ENCODE measurements at regions not wholly inside any gene's neighbourhood (a gene's known extent, or its start where the extent isn't known, plus 50 kb on each side); places are given as distances from the start of the nearest gene placed in this dataset.

GRCh38 chr11:104649002-104649401, 249.3 kb downstream of the CASP12 start:
- H3K27ac ChIP-seq = no peak overlapping the region
- peaks cover 0 to 4% of the 10 kb centered on the region in 2 donors for H3K9me3 ChIP-seq
- no peaks in the 10 kb centered on the region for H3K27me3 ChIP-seq
- DNase-seq = no peak
- no peak overlapping the region for H3K4me3 ChIP-seq
- TF ChIP-seq, protein P1, sequence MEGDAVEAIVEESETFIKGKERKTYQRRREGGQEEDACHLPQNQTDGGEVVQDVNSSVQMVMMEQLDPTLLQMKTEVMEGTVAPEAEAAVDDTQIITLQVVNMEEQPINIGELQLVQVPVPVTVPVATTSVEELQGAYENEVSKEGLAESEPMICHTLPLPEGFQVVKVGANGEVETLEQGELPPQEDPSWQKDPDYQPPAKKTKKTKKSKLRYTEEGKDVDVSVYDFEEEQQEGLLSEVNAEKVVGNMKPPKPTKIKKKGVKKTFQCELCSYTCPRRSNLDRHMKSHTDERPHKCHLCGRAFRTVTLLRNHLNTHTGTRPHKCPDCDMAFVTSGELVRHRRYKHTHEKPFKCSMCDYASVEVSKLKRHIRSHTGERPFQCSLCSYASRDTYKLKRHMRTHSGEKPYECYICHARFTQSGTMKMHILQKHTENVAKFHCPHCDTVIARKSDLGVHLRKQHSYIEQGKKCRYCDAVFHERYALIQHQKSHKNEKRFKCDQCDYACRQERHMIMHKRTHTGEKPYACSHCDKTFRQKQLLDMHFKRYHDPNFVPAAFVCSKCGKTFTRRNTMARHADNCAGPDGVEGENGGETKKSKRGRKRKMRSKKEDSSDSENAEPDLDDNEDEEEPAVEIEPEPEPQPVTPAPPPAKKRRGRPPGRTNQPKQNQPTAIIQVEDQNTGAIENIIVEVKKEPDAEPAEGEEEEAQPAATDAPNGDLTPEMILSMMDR (IDR thresholded peaks at IDR 0.05) = no peak
- intact Hi-C loops (cut with DNase I) = no loop called here
- H3K4me1 ChIP-seq = no peaks in the 10 kb centered on the region
- no peaks in the 10 kb centered on the region for H3K36me3 ChIP-seq
- no peak for ATAC-seq

DNA sequence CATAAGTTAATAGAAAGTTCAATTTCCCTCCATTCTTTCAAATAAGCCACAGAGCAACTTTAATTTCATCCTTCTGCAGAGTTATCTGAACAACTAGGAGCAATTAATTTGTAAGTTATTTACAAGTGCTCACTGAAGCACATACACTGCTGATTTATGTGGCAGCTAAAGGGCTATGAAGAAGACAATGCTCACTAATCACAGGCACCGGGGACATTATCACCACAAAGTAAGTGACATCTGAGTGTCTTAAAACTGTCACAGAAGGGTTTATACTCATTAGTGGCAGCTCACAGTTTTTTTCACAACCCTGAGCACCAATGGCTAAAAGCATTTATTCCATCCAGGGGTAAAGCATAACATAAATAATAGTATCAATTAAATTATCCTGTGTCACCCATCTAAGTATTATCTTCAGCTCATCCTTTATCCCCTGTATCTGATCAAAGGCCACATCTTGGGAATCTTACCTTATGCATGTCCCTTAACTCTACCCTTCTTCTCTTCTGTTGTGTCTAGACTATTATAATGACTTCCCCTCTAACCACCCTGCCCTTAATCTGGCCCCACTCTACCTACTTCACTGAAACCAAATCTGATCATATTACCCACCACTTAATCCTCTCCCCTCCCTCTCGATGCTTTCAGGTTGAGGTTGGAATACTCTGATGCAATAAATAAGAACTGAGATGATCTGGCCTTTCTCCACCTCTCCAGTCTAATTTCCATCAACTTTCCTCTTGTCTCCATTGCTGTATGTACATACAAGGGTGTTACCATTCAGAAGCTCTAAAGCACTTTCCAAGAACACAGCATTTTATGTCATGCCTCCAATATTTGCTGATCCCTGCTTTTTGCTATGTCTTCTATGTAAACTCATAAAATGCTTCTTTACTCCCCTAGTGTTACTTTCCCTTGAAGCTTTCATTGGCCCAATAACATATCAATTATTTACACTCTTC, 252.7 kb downstream of the CASP12 start:
- H3K27me3 ChIP-seq = no peaks in the 10 kb centered on the region
- ATAC-seq (no peak), DNase-seq (no peak)
- H3K36me3 ChIP-seq = no peaks in the 10 kb centered on the region
- no peak overlapping the region for H3K27ac ChIP-seq
- no peak overlapping the region for H3K4me3 ChIP-seq
- TF ChIP-seq, protein P1 (IDR thresholded peaks at IDR 0.05) = no peak
- H3K9me3 ChIP-seq = no peaks in the 10 kb centered on the region
- H3K4me1 ChIP-seq = no peaks in the 10 kb centered on the region
- intact Hi-C loops (cut with DNase I) = no loop called here

- no peak overlapping the region for H3K4me3 ChIP-seq
- intact Hi-C loops (cut with DNase I) = no loop called here
- no peaks in the 10 kb centered on the region for H3K27me3 ChIP-seq
- no peaks in the 10 kb centered on the region for H3K4me1 ChIP-seq
- DNase-seq = no peak
- no peaks in the 10 kb centered on the region for H3K9me3 ChIP-seq
- TF ChIP-seq, protein P1 (IDR thresholded peaks at IDR 0.05) = no peak
- H3K36me3 ChIP-seq = no peaks in the 10 kb centered on the region
- H3K27ac ChIP-seq = no peak overlapping the region
- no peak for ATAC-seq
Measured at GRCh38 chr11:104637662-104638170, 260.5 kb downstream of the CASP12 start.

- DNase-seq (no peak), ATAC-seq (no peak)
- no peak overlapping the region for H3K4me3 ChIP-seq
- no peak overlapping the region for H3K27ac ChIP-seq
- H3K9me3 ChIP-seq = no peaks in the 10 kb centered on the region
- TF ChIP-seq, protein P1 (IDR thresholded peaks at IDR 0.05) = no peak
- no peaks in the 10 kb centered on the region for H3K27me3 ChIP-seq
- H3K4me1 ChIP-seq = no peaks in the 10 kb centered on the region
- no peaks in the 10 kb centered on the region for H3K36me3 ChIP-seq
- intact Hi-C loops (cut with DNase I) = no loop called here
Measured at GRCh38 chr11:104633226-104633625, 265.0 kb downstream of the CASP12 start.

DNA sequence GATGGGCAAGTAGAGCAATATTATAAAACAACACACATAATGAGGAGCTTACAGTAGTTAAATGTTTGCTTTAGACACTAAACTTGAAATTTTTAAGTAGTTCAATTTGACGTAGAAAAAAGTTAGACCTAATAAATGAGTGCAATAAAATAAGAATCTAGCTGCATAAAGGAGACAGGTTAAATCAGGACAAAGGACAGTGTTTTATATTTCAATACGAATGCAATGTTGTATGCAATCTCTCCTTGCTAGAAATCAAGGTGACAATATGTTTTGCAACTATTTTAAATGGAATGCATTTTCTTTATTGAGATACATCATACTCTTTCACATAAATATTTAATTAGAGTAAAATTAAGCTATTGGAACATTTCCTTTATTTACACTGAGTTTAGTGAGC, 267.9 kb downstream of the CASP12 start:
- H3K27ac ChIP-seq = no peak overlapping the region
- TF ChIP-seq, protein P1 (IDR thresholded peaks at IDR 0.05) = no peak
- no peaks in the 10 kb centered on the region for H3K36me3 ChIP-seq
- DNase-seq (no peak), ATAC-seq (no peak)
- no peaks in the 10 kb centered on the region for H3K27me3 ChIP-seq
- intact Hi-C loops (cut with DNase I) = no loop called here
- H3K4me3 ChIP-seq = no peak overlapping the region
- no peaks in the 10 kb centered on the region for H3K9me3 ChIP-seq
- no peaks in the 10 kb centered on the region for H3K4me1 ChIP-seq

Measured in left lung (tissue), 4 donors.